B cell (primary cell): ENCODE measurements at regions not wholly inside any gene's neighbourhood (a gene's known extent, or its start where the extent isn't known, plus 50 kb on each side); places are given as distances from the start of the nearest gene placed in this dataset.

ENCODE experiments used
- CTCF ChIP-seq: fragments of 200-600 bp; IDR thresholded peaks from one replicate; pipeline ENCODE4 v1.8.0; 2022; ENCODE audit warnings: antibody characterized with exemption, mild to moderate bottlenecking
- EZH2 ChIP-seq: IDR thresholded peaks from 2 replicates; pipeline ENCODE4 v1.6.1; 2012; ENCODE audit warnings: borderline replicate concordance, low read depth, mild to moderate bottlenecking, moderate library complexity, low read length; ENCODE audit not compliant: insufficient read depth, poor library complexity, severe bottlenecking

- TF ChIP-seq CTCF (no peak), EZH2 (no peak)
Measured at GRCh38 chr3:23112491-23112890, 90.6 kb upstream of the UBE2E2 start.
